GM18867 (cell line): ENCODE measurements at regions not wholly inside any gene's neighbourhood (a gene's known extent, or its start where the extent isn't known, plus 50 kb on each side); places are given as distances from the start of the nearest gene placed in this dataset.
"Not testable (repeated sequence)": the region's sequence is repeated elsewhere in the genome, so short reads cannot be mapped to it uniquely, and the experiment has no call there.

ENCODE experiments used
- ATAC-seq: cut with Tn5 transposase; IDR thresholded peaks from one replicate; pipeline ENCODE4 v1.9.1; 2021; ENCODE audit warnings: mild to moderate bottlenecking, moderate library complexity; ENCODE audit not compliant: unreplicated experiment

- no peak for ATAC-seq
These were observed 434.4 kb upstream of the ACTBL2 start for GRCh38 chr5:57917004-57917403.

GRCh38 chr5:57915536-57915935 lies 432.9 kb upstream of the ACTBL2 start:
- ATAC-seq = no peak

GRCh38 chr5:57911438-57911837 lies 428.8 kb upstream of the ACTBL2 start:
- no peak for ATAC-seq

GRCh38 chr5:57906671-57907070 lies 424.1 kb upstream of the ACTBL2 start:
- ATAC-seq = no peak

- no peak for ATAC-seq
These were observed 420.8 kb upstream of the ACTBL2 start for GRCh38 chr5:57903458-57903857.

- no peak for ATAC-seq
These were observed 419.5 kb upstream of the ACTBL2 start for GRCh38 chr5:57902095-57902494.

- ATAC-seq = no peak
These were observed 417.9 kb upstream of the ACTBL2 start for GRCh38 chr5:57900381-57900944.

- ATAC-seq = no peak
These were observed 414.0 kb upstream of the ACTBL2 start for GRCh38 chr5:57896576-57896975.

- no peak for ATAC-seq
These were observed 413.2 kb upstream of the ACTBL2 start for GRCh38 chr5:57895766-57896165.

- ATAC-seq = no peak
These were observed 411.3 kb upstream of the ACTBL2 start for GRCh38 chr5:57893926-57894325.

- no peak for ATAC-seq
These were observed 408.8 kb upstream of the ACTBL2 start for GRCh38 chr5:57891443-57891842.

GRCh38 chr5:57889558-57889957 lies 406.9 kb upstream of the ACTBL2 start:
- ATAC-seq = no peak

GRCh38 chr5:57887851-57888621 lies 405.4 kb upstream of the ACTBL2 start:
- ATAC-seq = peak; percentile 84

- ATAC-seq = no peak
These were observed 401.9 kb upstream of the ACTBL2 start for GRCh38 chr5:57884346-57885102.

GRCh38 chr5:57880216-57880615 lies 397.6 kb upstream of the ACTBL2 start:
- ATAC-seq = no peak

- ATAC-seq = no peak
These were observed 395.7 kb upstream of the ACTBL2 start for GRCh38 chr5:57878301-57878722.

GRCh38 chr5:57871496-57871895 lies 388.9 kb upstream of the ACTBL2 start:
- ATAC-seq = no peak

- ATAC-seq = not testable (repeated sequence)
These were observed 387.7 kb upstream of the ACTBL2 start for GRCh38 chr5:57870267-57870666.

- ATAC-seq = no peak
These were observed 381.1 kb upstream of the ACTBL2 start for GRCh38 chr5:57863661-57864060.

GRCh38 chr5:57862942-57863341 lies 380.3 kb upstream of the ACTBL2 start:
- no peak for ATAC-seq

- no peak for ATAC-seq
These were observed 379.9 kb upstream of the ACTBL2 start for GRCh38 chr5:57862471-57862911.

GRCh38 chr5:57859626-57860025 lies 377.0 kb upstream of the ACTBL2 start:
- no peak for ATAC-seq
